OCI-LY1 (cell line): ENCODE measurements at regions not wholly inside any gene's neighbourhood (a gene's known extent, or its start where the extent isn't known, plus 50 kb on each side); places are given as distances from the start of the nearest gene placed in this dataset.

Experiments
- H2AFZ ChIP-seq: fragments of 200-600 bp; sonication (generic), shearing (Covaris generic); 2 replicates; pipeline ENCODE4 v1.6.0; 2014; ENCODE audit warnings: antibody characterized with exemption, mild to moderate bottlenecking, low read length
- H3F3A ChIP-seq: fragments of 200-600 bp; sonication (generic), shearing (Covaris generic); 2 replicates; pipeline ENCODE4 v1.6.0; 2014; ENCODE audit warnings: mild to moderate bottlenecking, antibody characterized with exemption, low read length, moderate library complexity; ENCODE audit not compliant: insufficient read depth
- H3K27ac ChIP-seq: fragments of 200-600 bp; sonication (generic); 2 replicates; pipeline ENCODE4 v1.5.1; 2014; ENCODE audit warnings: low read length, mixed run types, mild to moderate bottlenecking, low read depth; ENCODE audit not compliant: poor library complexity, severe bottlenecking
- H3K27me3 ChIP-seq: fragments of 200-600 bp; sonication (generic); 2 replicates; pipeline ENCODE4 v1.6.0; 2014; ENCODE audit warnings: antibody characterized with exemption, mild to moderate bottlenecking, low read length, moderate library complexity; ENCODE audit not compliant: insufficient read depth
- H3K36me3 ChIP-seq: fragments of 200-600 bp; sonication (generic); 2 replicates; pipeline ENCODE4 v1.6.1; 2014; ENCODE audit warnings: mild to moderate bottlenecking, antibody characterized with exemption, low read length, moderate library complexity, mixed read lengths; ENCODE audit not compliant: insufficient read depth
- H3K4me1 ChIP-seq: fragments of 200-600 bp; sonication (generic); 2 replicates; pipeline ENCODE4 v1.5.1; 2014; ENCODE audit warnings: mild to moderate bottlenecking, low read length, moderate library complexity; ENCODE audit not compliant: insufficient read depth, severe bottlenecking
- H3K4me2 ChIP-seq: fragments of 200-600 bp; sonication (generic), shearing (Covaris generic); 2 replicates; pipeline ENCODE4 v1.6.1; 2014; ENCODE audit warnings: low read length
- H3K4me3 ChIP-seq: fragments of 200-600 bp; sonication (generic); 2 replicates; pipeline ENCODE4 v1.5.1; 2014; ENCODE audit warnings: low read length, low read depth, mild to moderate bottlenecking, mixed read lengths; ENCODE audit not compliant: poor library complexity, severe bottlenecking
- H3K79me2 ChIP-seq: fragments of 200-600 bp; shearing (Covaris generic); 2 replicates; pipeline ENCODE4 v1.6.1; 2016; ENCODE audit warnings: mixed run types, low read length, mixed read lengths; ENCODE audit not compliant: insufficient read depth
- H3K9ac ChIP-seq: fragments of 200-600 bp; sonication (generic), shearing (Covaris generic); 2 replicates; pipeline ENCODE4 v1.6.1; 2014; ENCODE audit warnings: mild to moderate bottlenecking, low read length, mixed read lengths
- H3K9me2 ChIP-seq: fragments of 200-600 bp; sonication (generic), shearing (Covaris generic); 2 replicates; pipeline ENCODE4 v1.6.1; 2014; ENCODE audit warnings: low read depth, mild to moderate bottlenecking, low read length, mixed read lengths
- H3K9me3 ChIP-seq: fragments of 200-600 bp; shearing (Covaris generic); 2 replicates; pipeline ENCODE4 v1.6.1; 2014; ENCODE audit warnings: low read length, mixed read lengths
- H4K20me1 ChIP-seq: fragments of 200-600 bp; sonication (generic), shearing (Covaris generic); 2 replicates; pipeline ENCODE4 v1.6.0; 2016; ENCODE audit warnings: mild to moderate bottlenecking, low read length; ENCODE audit not compliant: insufficient read depth
- EZH2 ChIP-seq: fragments of 200-600 bp; sonication (generic), shearing (Covaris generic); IDR thresholded peaks from 2 replicates; pipeline ENCODE4 v1.8.0; 2017; ENCODE audit warnings: borderline replicate concordance, mixed run types, mild to moderate bottlenecking, antibody characterized with exemption, low read length, moderate library complexity, mixed read lengths
- TF ChIP-seq, protein P1 (sequence below): fragments of 200-600 bp; sonication (generic), shearing (Covaris generic); IDR thresholded peaks from 2 replicates; pipeline ENCODE4 v1.5.1; 2017; ENCODE audit warnings: mild to moderate bottlenecking, antibody characterized with exemption, low read length, moderate library complexity, mixed read lengths

DNA sequence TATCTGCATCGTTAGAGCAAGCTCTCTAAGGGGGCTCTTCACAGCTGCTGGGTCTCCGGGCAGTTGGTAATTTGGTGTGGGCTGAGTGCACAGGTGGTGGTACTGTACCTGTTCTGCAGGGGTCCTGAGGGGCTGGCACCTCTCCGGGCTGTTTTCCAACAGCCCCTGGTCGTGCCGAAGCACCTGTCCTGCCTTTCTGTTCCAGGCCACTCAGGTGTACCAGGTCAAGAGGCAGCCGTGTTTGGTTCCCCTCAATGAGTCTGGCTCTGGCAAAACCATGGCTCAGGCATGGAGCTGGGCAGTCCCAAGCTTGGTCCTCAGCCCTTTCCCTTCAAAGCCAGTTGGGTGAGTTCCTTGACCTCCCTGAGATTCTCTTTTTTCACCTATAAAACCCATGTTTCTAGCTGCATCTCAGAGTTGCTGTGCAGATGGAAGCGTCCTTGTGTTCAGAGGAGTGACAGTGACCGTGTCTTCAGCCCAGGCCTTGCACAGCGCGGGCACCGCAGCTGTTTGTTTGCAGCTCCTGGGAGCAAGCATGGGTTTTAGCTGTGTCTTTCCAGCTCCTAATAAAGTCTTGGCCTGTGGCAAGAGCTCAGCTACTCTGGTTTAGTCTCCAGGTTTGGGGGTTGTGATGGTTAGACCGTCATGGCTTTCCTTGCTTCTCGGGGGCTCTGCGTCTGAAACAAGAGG lies 110.9 kb downstream of the GLI2 start:
- H3F3A ChIP-seq = no peaks in the 10 kb centered on the region
- H3K9me3 ChIP-seq = no peaks in the 10 kb centered on the region
- H3K4me3 ChIP-seq = no peak overlapping the region
- no peaks in the 10 kb centered on the region for H3K36me3 ChIP-seq
- no peak overlapping the region for H3K4me2 ChIP-seq
- H3K27me3 ChIP-seq = no peaks in the 10 kb centered on the region
- no peaks in the 10 kb centered on the region for H3K9me2 ChIP-seq
- H3K27ac ChIP-seq = no peak overlapping the region
- no peak for TF ChIP-seq EZH2
- TF ChIP-seq, protein P1, sequence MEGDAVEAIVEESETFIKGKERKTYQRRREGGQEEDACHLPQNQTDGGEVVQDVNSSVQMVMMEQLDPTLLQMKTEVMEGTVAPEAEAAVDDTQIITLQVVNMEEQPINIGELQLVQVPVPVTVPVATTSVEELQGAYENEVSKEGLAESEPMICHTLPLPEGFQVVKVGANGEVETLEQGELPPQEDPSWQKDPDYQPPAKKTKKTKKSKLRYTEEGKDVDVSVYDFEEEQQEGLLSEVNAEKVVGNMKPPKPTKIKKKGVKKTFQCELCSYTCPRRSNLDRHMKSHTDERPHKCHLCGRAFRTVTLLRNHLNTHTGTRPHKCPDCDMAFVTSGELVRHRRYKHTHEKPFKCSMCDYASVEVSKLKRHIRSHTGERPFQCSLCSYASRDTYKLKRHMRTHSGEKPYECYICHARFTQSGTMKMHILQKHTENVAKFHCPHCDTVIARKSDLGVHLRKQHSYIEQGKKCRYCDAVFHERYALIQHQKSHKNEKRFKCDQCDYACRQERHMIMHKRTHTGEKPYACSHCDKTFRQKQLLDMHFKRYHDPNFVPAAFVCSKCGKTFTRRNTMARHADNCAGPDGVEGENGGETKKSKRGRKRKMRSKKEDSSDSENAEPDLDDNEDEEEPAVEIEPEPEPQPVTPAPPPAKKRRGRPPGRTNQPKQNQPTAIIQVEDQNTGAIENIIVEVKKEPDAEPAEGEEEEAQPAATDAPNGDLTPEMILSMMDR = no peak
- H3K4me1 ChIP-seq = no peaks in the 10 kb centered on the region
- H3K79me2 ChIP-seq = no peaks in the 10 kb centered on the region
- H2AFZ ChIP-seq = no peak overlapping the region
- no peaks in the 10 kb centered on the region for H4K20me1 ChIP-seq
- H3K9ac ChIP-seq = no peak overlapping the region

DNA sequence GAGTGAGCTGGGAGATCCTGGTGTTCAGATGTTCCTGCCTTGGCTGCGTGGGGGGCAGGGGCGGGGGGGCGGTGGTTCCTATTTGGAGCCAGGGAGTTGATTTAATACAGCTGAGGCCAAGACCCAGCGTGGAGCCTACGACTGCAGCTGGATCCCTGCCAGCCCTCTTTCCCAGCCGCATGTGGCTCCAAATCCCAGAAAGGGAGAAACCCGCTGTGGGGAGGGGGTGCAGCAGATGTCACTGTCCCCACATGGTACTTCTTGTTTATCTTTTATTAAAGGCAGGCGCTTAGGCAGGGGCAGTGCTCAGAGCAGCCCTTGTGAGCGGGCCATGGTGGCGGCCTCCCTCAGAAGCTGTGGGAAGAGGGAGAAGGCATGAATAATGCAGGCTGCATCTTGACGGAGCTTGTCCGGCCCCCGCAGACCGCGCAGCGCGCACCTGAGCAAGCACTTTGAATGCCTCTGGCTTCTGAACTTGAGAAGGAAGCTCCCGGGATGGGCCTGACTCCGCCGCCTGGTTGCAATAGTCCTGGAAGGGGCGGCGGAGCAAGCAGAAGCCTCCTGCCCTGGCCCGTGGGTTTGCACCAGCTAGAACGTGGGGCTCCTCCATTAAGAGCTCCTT lies 112.1 kb downstream of the GLI2 start:
- H4K20me1 ChIP-seq = no peaks in the 10 kb centered on the region
- no peak overlapping the region for H2AFZ ChIP-seq
- no peak overlapping the region for H3K4me3 ChIP-seq
- no peaks in the 10 kb centered on the region for H3K9me2 ChIP-seq
- TF ChIP-seq, protein P1 = no peak
- no peak for TF ChIP-seq EZH2
- H3K4me2 ChIP-seq = no peak overlapping the region
- no peaks in the 10 kb centered on the region for H3K79me2 ChIP-seq
- H3K4me1 ChIP-seq = no peaks in the 10 kb centered on the region
- H3K27ac ChIP-seq = no peak overlapping the region
- no peaks in the 10 kb centered on the region for H3F3A ChIP-seq
- H3K9me3 ChIP-seq = no peaks in the 10 kb centered on the region
- H3K36me3 ChIP-seq = no peaks in the 10 kb centered on the region
- H3K9ac ChIP-seq = no peak overlapping the region
- no peaks in the 10 kb centered on the region for H3K27me3 ChIP-seq

DNA sequence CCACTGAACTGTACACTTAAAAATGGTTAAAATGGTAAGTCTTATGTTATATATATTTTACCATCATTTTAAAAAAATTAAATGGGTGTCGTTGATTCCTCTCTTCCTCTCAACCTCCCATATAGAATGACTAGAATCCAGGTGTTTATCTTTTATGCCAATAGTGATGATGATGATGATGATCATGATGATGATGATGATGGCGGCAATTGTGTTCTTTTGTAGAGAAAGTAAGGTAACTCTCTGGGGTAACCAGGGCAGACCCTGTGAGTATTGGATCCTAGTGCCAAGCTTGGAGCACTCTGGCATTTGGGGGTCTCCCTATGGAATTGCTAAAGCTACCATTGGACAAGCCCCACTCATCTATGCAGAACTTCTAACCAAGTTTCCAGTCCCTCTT lies 113.6 kb downstream of the GLI2 start:
- H3K9me3 ChIP-seq = no peaks in the 10 kb centered on the region
- no peaks in the 10 kb centered on the region for H3K4me1 ChIP-seq
- H3K9ac ChIP-seq = no peak overlapping the region
- H3K4me2 ChIP-seq = no peak overlapping the region
- no peaks in the 10 kb centered on the region for H4K20me1 ChIP-seq
- TF ChIP-seq, protein P1 = no peak
- no peak for TF ChIP-seq EZH2
- no peak overlapping the region for H2AFZ ChIP-seq
- no peaks in the 10 kb centered on the region for H3K79me2 ChIP-seq
- no peaks in the 10 kb centered on the region for H3K36me3 ChIP-seq
- H3K9me2 ChIP-seq = no peaks in the 10 kb centered on the region
- H3K27ac ChIP-seq = no peak overlapping the region
- H3F3A ChIP-seq = no peaks in the 10 kb centered on the region
- peaks cover 5% of the 10 kb centered on the region; the same call in 1 of the 2 replicates for H3K27me3 ChIP-seq
- H3K4me3 ChIP-seq = no peak overlapping the region
